Neural cell (in vitro differentiated cells): ENCODE measurements at regions not wholly inside any gene's neighbourhood (a gene's known extent, or its start where the extent isn't known, plus 50 kb on each side); places are given as distances from the start of the nearest gene placed in this dataset.

ENCODE experiments used
- EP300 ChIP-seq: fragments of 450-650 bp; conservative IDR thresholded peaks from 2 replicates; pipeline ENCODE4 v1.6.1; 2014; ENCODE audit warnings: antibody characterized with exemption, mild to moderate bottlenecking, moderate library complexity; ENCODE audit not compliant: poor library complexity, severe bottlenecking
- EZH2 ChIP-seq: fragments of 200-600, 300-800 bp; shearing (Covaris generic), sonication (generic); IDR thresholded peaks from 2 replicates; pipeline ENCODE4 v1.6.1; 2014; ENCODE audit warnings: antibody characterized with exemption, low read length, borderline replicate concordance, mild to moderate bottlenecking; ENCODE audit not compliant: insufficient read depth, poor library complexity, severe bottlenecking
- RAD21 ChIP-seq: fragments of 450-650 bp; conservative IDR thresholded peaks from 2 replicates; pipeline ENCODE4 v1.6.1; 2014; ENCODE audit warnings: antibody characterized with exemption, mild to moderate bottlenecking, moderate library complexity
- SMC3 ChIP-seq: fragments of 450-650 bp; conservative IDR thresholded peaks from 2 replicates; pipeline ENCODE4 v1.6.1; 2014; ENCODE audit warnings: antibody characterized with exemption, mild to moderate bottlenecking, moderate library complexity; ENCODE audit not compliant: poor library complexity
- TAF1 ChIP-seq: IDR thresholded peaks from 2 replicates; pipeline ENCODE4 v1.6.1; 2012; ENCODE audit warnings: low read depth
- TF ChIP-seq, protein P1 (sequence below): fragments of 450-650 bp; IDR thresholded peaks from 2 replicates; pipeline ENCODE4 v1.5.1; 2014; ENCODE audit warnings: antibody characterized with exemption, mild to moderate bottlenecking, moderate library complexity; ENCODE audit not compliant: poor library complexity, severe bottlenecking
- TF ChIP-seq, protein P2 (sequence below): IDR thresholded peaks from 2 replicates; pipeline ENCODE4 v1.6.1; 2012; ENCODE audit warnings: borderline replicate concordance

DNA sequence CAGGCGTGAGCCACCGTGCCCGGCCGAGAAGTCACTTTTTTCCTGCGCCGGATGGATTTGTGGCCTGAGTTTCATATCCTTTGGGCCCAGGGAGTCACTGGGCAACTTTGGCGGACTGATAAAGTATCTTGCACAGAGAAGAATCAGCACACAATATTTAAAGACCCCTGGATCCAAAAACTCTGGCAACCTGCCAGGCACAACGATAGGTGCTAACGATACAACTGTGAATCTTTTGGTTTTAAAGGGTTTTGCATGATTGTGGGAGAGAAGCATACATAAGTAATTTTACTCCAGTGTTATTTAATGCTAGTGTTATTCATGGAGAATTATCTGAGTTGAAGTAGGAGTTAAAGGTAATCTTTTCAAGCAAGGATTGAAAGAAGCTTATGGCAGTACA is 85.3 kb downstream of the TAF11L14 start:
- TF ChIP-seq, protein P1, sequence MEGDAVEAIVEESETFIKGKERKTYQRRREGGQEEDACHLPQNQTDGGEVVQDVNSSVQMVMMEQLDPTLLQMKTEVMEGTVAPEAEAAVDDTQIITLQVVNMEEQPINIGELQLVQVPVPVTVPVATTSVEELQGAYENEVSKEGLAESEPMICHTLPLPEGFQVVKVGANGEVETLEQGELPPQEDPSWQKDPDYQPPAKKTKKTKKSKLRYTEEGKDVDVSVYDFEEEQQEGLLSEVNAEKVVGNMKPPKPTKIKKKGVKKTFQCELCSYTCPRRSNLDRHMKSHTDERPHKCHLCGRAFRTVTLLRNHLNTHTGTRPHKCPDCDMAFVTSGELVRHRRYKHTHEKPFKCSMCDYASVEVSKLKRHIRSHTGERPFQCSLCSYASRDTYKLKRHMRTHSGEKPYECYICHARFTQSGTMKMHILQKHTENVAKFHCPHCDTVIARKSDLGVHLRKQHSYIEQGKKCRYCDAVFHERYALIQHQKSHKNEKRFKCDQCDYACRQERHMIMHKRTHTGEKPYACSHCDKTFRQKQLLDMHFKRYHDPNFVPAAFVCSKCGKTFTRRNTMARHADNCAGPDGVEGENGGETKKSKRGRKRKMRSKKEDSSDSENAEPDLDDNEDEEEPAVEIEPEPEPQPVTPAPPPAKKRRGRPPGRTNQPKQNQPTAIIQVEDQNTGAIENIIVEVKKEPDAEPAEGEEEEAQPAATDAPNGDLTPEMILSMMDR: no peak
- TF ChIP-seq SMC3 (no peak), EZH2 (no peak), EP300 (no peak), TAF1 (no peak), RAD21 (no peak)
- TF ChIP-seq, protein P2, sequence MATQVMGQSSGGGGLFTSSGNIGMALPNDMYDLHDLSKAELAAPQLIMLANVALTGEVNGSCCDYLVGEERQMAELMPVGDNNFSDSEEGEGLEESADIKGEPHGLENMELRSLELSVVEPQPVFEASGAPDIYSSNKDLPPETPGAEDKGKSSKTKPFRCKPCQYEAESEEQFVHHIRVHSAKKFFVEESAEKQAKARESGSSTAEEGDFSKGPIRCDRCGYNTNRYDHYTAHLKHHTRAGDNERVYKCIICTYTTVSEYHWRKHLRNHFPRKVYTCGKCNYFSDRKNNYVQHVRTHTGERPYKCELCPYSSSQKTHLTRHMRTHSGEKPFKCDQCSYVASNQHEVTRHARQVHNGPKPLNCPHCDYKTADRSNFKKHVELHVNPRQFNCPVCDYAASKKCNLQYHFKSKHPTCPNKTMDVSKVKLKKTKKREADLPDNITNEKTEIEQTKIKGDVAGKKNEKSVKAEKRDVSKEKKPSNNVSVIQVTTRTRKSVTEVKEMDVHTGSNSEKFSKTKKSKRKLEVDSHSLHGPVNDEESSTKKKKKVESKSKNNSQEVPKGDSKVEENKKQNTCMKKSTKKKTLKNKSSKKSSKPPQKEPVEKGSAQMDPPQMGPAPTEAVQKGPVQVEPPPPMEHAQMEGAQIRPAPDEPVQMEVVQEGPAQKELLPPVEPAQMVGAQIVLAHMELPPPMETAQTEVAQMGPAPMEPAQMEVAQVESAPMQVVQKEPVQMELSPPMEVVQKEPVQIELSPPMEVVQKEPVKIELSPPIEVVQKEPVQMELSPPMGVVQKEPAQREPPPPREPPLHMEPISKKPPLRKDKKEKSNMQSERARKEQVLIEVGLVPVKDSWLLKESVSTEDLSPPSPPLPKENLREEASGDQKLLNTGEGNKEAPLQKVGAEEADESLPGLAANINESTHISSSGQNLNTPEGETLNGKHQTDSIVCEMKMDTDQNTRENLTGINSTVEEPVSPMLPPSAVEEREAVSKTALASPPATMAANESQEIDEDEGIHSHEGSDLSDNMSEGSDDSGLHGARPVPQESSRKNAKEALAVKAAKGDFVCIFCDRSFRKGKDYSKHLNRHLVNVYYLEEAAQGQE: no peak
